ENCODE measurements at regions not wholly inside any gene's neighbourhood (a gene's known extent, or its start where the extent isn't known, plus 50 kb on each side); places are given as distances from the start of the nearest gene placed in this dataset.

- Histone ChIP-seq H3K79me2 (ENCODE audit: low read length) (no peaks in the 10 kb centered on the region), H3K36me3 (ENCODE audit: low read depth, low read length) (no peaks in the 10 kb centered on the region), H3K9ac (ENCODE audit: low read length) (no peak overlapping the region), H3K9me3 (ENCODE audit: low read length) (no peaks in the 10 kb centered on the region), H3K4me1 (ENCODE audit: insufficient read depth, low read length) (no peaks in the 10 kb centered on the region), H3K27me3 (ENCODE audit: low read length) (no peaks in the 10 kb centered on the region), H4K20me1 (ENCODE audit: low read length) (no peaks in the 10 kb centered on the region), H3F3A (ENCODE audit: low read length, unreplicated experiment) (no peaks in the 10 kb centered on the region), H3K9me2 (replicated peaks; ENCODE audit: low read length) (no peaks in the 10 kb centered on the region), H3K4me2 (ENCODE audit: low read length) (no peak overlapping the region), H3K4me3 (ENCODE audit: low read length) (no peak overlapping the region), H3K27ac (ENCODE audit: low read length) (no peak overlapping the region), H2AFZ (ENCODE audit: low read length) (no peak overlapping the region)
- no TSS peak for BruUV-seq (replicated peaks)
- no peak for TF ChIP-seq EZH2phosphoT487 (IDR thresholded peaks at IDR 0.05; ENCODE audit: borderline replicate concordance, low read length)
- TF ChIP-seq EZH2 (IDR thresholded peaks at IDR 0.05; ENCODE audit: low read length, unreplicated experiment) = no peak
- TF ChIP-seq CTCF (conservative IDR thresholded peaks at IDR 0.05; ENCODE audit: low read depth, low read length) = no peak
- ChIA-PET CTCF (no interaction called here), POLR2A (ENCODE audit: unreplicated experiment) (no interaction called here)
- DNase-seq = no peak
- no peak for ATAC-seq
- intact Hi-C loops (cut with micrococcal nuclease) = no loop called here
Observed at GRCh38 chr1:87578464-87578863, 249.8 kb downstream of the LMO4 start.

- Histone ChIP-seq H3K36me3 (ENCODE audit: low read depth, low read length) (no peaks in the 10 kb centered on the region), H3F3A (ENCODE audit: low read length, unreplicated experiment) (no peaks in the 10 kb centered on the region), H3K9me3 (ENCODE audit: low read length) (no peaks in the 10 kb centered on the region), H3K4me1 (ENCODE audit: insufficient read depth, low read length) (no peaks in the 10 kb centered on the region), H3K27ac (ENCODE audit: low read length) (no peak overlapping the region), H2AFZ (ENCODE audit: low read length) (no peak overlapping the region), H3K9me2 (replicated peaks; ENCODE audit: low read length) (no peaks in the 10 kb centered on the region), H3K9ac (ENCODE audit: low read length) (no peak overlapping the region), H3K79me2 (ENCODE audit: low read length) (no peaks in the 10 kb centered on the region), H3K27me3 (ENCODE audit: low read length) (no peaks in the 10 kb centered on the region), H3K4me2 (ENCODE audit: low read length) (no peak overlapping the region), H4K20me1 (ENCODE audit: low read length) (no peaks in the 10 kb centered on the region), H3K4me3 (ENCODE audit: low read length) (no peak overlapping the region)
- intact Hi-C loops (cut with micrococcal nuclease) = no loop called here
- DNase-seq (no peak), ATAC-seq (no peak)
- TF ChIP-seq EZH2 (IDR thresholded peaks at IDR 0.05; ENCODE audit: low read length, unreplicated experiment) (no peak), EZH2phosphoT487 (IDR thresholded peaks at IDR 0.05; ENCODE audit: borderline replicate concordance, low read length) (no peak), CTCF (conservative IDR thresholded peaks at IDR 0.05; ENCODE audit: low read depth, low read length) (no peak)
- CTCF ChIA-PET = no interaction called here
- BruUV-seq (replicated peaks) = no TSS peak
- POLR2A ChIA-PET (ENCODE audit: unreplicated experiment) = no interaction called here
Observed at GRCh38 chr1:87583459-87583858, 254.8 kb downstream of the LMO4 start.

GRCh38 chr1:87584586-87584985 is 255.9 kb downstream of the LMO4 start:
- H3K36me3 ChIP-seq (ENCODE audit: low read depth, low read length) = no peaks in the 10 kb centered on the region
- H3K27ac ChIP-seq (ENCODE audit: low read length) = no peak overlapping the region
- H2AFZ ChIP-seq (ENCODE audit: low read length) = no peak overlapping the region
- no peak overlapping the region for H3K4me3 ChIP-seq (ENCODE audit: low read length)
- DNase-seq (no peak), ATAC-seq (no peak)
- BruUV-seq (replicated peaks) = no TSS peak
- CTCF ChIA-PET = no interaction called here
- no peaks in the 10 kb centered on the region for H3K9me3 ChIP-seq (ENCODE audit: low read length)
- no peaks in the 10 kb centered on the region for H3K27me3 ChIP-seq (ENCODE audit: low read length)
- intact Hi-C loops (cut with micrococcal nuclease) = no loop called here
- H3K4me2 ChIP-seq (ENCODE audit: low read length) = no peak overlapping the region
- TF ChIP-seq EZH2phosphoT487 (IDR thresholded peaks at IDR 0.05; ENCODE audit: borderline replicate concordance, low read length) = no peak
- TF ChIP-seq EZH2 (IDR thresholded peaks at IDR 0.05; ENCODE audit: low read length, unreplicated experiment) = no peak
- no peak for TF ChIP-seq CTCF (conservative IDR thresholded peaks at IDR 0.05; ENCODE audit: low read depth, low read length)
- POLR2A ChIA-PET (ENCODE audit: unreplicated experiment) = interaction anchor here (0.6 to 0.7 kb wide), 2 partner anchors 180 to 401 kb away, joined by 3 read pairs; no protein-coding TSS in a partner anchor
- H3K9ac ChIP-seq (ENCODE audit: low read length) = no peak overlapping the region
- no peaks in the 10 kb centered on the region for H3K79me2 ChIP-seq (ENCODE audit: low read length)
- no peaks in the 10 kb centered on the region for H3K9me2 ChIP-seq (replicated peaks; ENCODE audit: low read length)
- no peaks in the 10 kb centered on the region for H4K20me1 ChIP-seq (ENCODE audit: low read length)
- no peaks in the 10 kb centered on the region for H3K4me1 ChIP-seq (ENCODE audit: insufficient read depth, low read length)
- H3F3A ChIP-seq (ENCODE audit: low read length, unreplicated experiment) = no peaks in the 10 kb centered on the region

Data from PC-3 (cell line).